ENCODE measurements at regions not wholly inside any gene's neighbourhood (a gene's known extent, or its start where the extent isn't known, plus 50 kb on each side); places are given as distances from the start of the nearest gene placed in this dataset.

GRCh38 chr7:52647046-52647445, 388.4 kb upstream of the POM121L12 start:
- Histone ChIP-seq H3K4me3 (no peak overlapping the region), H3K36me3 (no peaks in the 10 kb centered on the region), H3K4me1 (no peaks in the 10 kb centered on the region), H3K27ac (replicated peaks in 1 of 4) (no peak overlapping the region), H3K27me3 (no peaks in the 10 kb centered on the region), H3K9me3 (peaks cover 0 to 4% (median 0%) of the 10 kb centered on the region in 4 donors)
- DNase-seq (ENCODE audit: extremely low spot score), result no peak
- 25% methylated on average over 1 of the region's 1 CpG for WGBS
- intact Hi-C loops (cut with DNase I), result no loop called here
- no peak for TF ChIP-seq POLR2AphosphoS5 (IDR thresholded peaks at IDR 0.05)
- TF ChIP-seq CTCF (IDR thresholded peaks at IDR 0.05), result no peak
- no peak for TF ChIP-seq EP300 (IDR thresholded peaks at IDR 0.05)
- no peak for TF ChIP-seq POLR2A (IDR thresholded peaks at IDR 0.05; ENCODE audit: low read depth)

GRCh38 chr7:52639981-52640380, 395.5 kb upstream of the POM121L12 start:
- intact Hi-C loops (cut with DNase I), result no loop called here
- Histone ChIP-seq H3K36me3 (no peaks in the 10 kb centered on the region), H3K9me3 (no peaks in the 10 kb centered on the region), H3K27ac (replicated peaks in 1 of 4) (no peak overlapping the region), H3K4me3 (no peak overlapping the region), H3K27me3 (no peaks in the 10 kb centered on the region), H3K4me1 (no peaks in the 10 kb centered on the region)
- TF ChIP-seq CTCF (IDR thresholded peaks at IDR 0.05) (no peak), EP300 (IDR thresholded peaks at IDR 0.05) (no peak), POLR2A (IDR thresholded peaks at IDR 0.05; ENCODE audit: low read depth) (no peak), POLR2AphosphoS5 (IDR thresholded peaks at IDR 0.05) (no peak)
- 73% methylated on average over 4 of the region's 4 CpGs for WGBS
- no peak for DNase-seq (ENCODE audit: extremely low spot score)

- no peak for DNase-seq (ENCODE audit: extremely low spot score)
- H3K4me3 ChIP-seq, result no peak overlapping the region
- H3K27ac ChIP-seq (replicated peaks in 1 of 4), result no peak overlapping the region
- H3K27me3 ChIP-seq, result no peaks in the 10 kb centered on the region
- intact Hi-C loops (cut with DNase I), result no loop called here
- TF ChIP-seq POLR2AphosphoS5 (IDR thresholded peaks at IDR 0.05), result no peak
- no peak for TF ChIP-seq EP300 (IDR thresholded peaks at IDR 0.05)
- no peak for TF ChIP-seq POLR2A (IDR thresholded peaks at IDR 0.05; ENCODE audit: low read depth)
- TF ChIP-seq CTCF (IDR thresholded peaks at IDR 0.05), result no peak
- no peaks in the 10 kb centered on the region for H3K36me3 ChIP-seq
- H3K4me1 ChIP-seq, result no peaks in the 10 kb centered on the region
- no peaks in the 10 kb centered on the region for H3K9me3 ChIP-seq
Measured at GRCh38 chr7:52639126-52639525, 396.3 kb upstream of the POM121L12 start.

- 52% methylated on average over 3 of the region's 3 CpGs for WGBS
- intact Hi-C loops (cut with DNase I), result no loop called here
Measured at GRCh38 chr7:52635021-52635420, 400.4 kb upstream of the POM121L12 start.

More at GRCh38 chr7:52635021-52635420, 400.4 kb upstream of the POM121L12 start:
- DNase-seq (ENCODE audit: extremely low spot score), result no peak
- H3K4me3 ChIP-seq, result no peak overlapping the region
- H3K27me3 ChIP-seq, result no peaks in the 10 kb centered on the region
- no peaks in the 10 kb centered on the region for H3K4me1 ChIP-seq
- H3K36me3 ChIP-seq, result no peaks in the 10 kb centered on the region
- TF ChIP-seq POLR2AphosphoS5 (IDR thresholded peaks at IDR 0.05) (no peak), CTCF (IDR thresholded peaks at IDR 0.05) (no peak), EP300 (IDR thresholded peaks at IDR 0.05) (no peak), POLR2A (IDR thresholded peaks at IDR 0.05; ENCODE audit: low read depth) (no peak)
- H3K9me3 ChIP-seq, result no peaks in the 10 kb centered on the region
- no peak overlapping the region for H3K27ac ChIP-seq (replicated peaks in 1 of 4)
